ENCODE measurements at regions not wholly inside any gene's neighbourhood (a gene's known extent, or its start where the extent isn't known, plus 50 kb on each side); places are given as distances from the start of the nearest gene placed in this dataset.

GRCh38 chr4:123233136-123233768 is 163.3 kb upstream of the SPRY1 start:
- H3K27ac ChIP-seq, result no peak overlapping the region
- H3K9ac ChIP-seq, result no peak overlapping the region
- TF ChIP-seq EZH2phosphoT487 (IDR thresholded peaks at IDR 0.05) (no peak), CTCF (IDR thresholded peaks at IDR 0.05) (no peak), EZH2 (IDR thresholded peaks at IDR 0.05) (no peak)
- no peak overlapping the region for H3K4me3 Mint-ChIP-seq
- H3F3A ChIP-seq (ENCODE audit: low read depth), result no peaks in the 10 kb centered on the region
- no peaks in the 10 kb centered on the region for H3K9me3 ChIP-seq (ENCODE audit: low read depth)
- H4K20me1 ChIP-seq (ENCODE audit: low read depth), result no peaks in the 10 kb centered on the region
- H3K27ac Mint-ChIP-seq, result no peak overlapping the region
- no peaks in the 10 kb centered on the region for H3K27me3 ChIP-seq
- H3K4me1 ChIP-seq, result peaks cover 16% of the 10 kb centered on the region
- H3K27me3 Mint-ChIP-seq (ENCODE audit: insufficient read depth, low read depth), result no peaks in the 10 kb centered on the region
- H3K9me3 Mint-ChIP-seq, result no peaks in the 10 kb centered on the region
- no peaks in the 10 kb centered on the region for H3K79me2 ChIP-seq (ENCODE audit: low read depth)
- no peak overlapping the region for H3K4me2 ChIP-seq
- no peaks in the 10 kb centered on the region for H3K36me3 ChIP-seq
- no peak for DNase-seq (ENCODE audit: low spot score)
- peaks cover 7% of the 10 kb centered on the region for H3K36me3 Mint-ChIP-seq
- peaks cover 9% of the 10 kb centered on the region for H3K4me1 Mint-ChIP-seq
- no peak overlapping the region for H3K4me3 ChIP-seq
- no peak overlapping the region for H2AFZ ChIP-seq (replicated peaks)

- no peak overlapping the region for H3K27ac ChIP-seq
These were observed 161.6 kb upstream of the SPRY1 start for GRCh38 chr4:123234955-123235354.

GRCh38 chr4:123235431-123235830 is 161.2 kb upstream of the SPRY1 start:
- Histone ChIP-seq H3K79me2 (ENCODE audit: low read depth) (no peaks in the 10 kb centered on the region), H3K27ac (no peak overlapping the region), H3K4me1 (peaks cover 16% of the 10 kb centered on the region), H4K20me1 (ENCODE audit: low read depth) (no peaks in the 10 kb centered on the region), H3K4me2 (no peak overlapping the region), H3K4me3 (no peak overlapping the region), H2AFZ (replicated peaks) (no peak overlapping the region), H3K36me3 (no peaks in the 10 kb centered on the region), H3K9me3 (ENCODE audit: low read depth) (no peaks in the 10 kb centered on the region), H3F3A (ENCODE audit: low read depth) (no peaks in the 10 kb centered on the region), H3K9ac (no peak overlapping the region), H3K27me3 (no peaks in the 10 kb centered on the region)
- Mint-ChIP-seq H3K4me1 (peaks cover 9% of the 10 kb centered on the region), H3K27me3 (ENCODE audit: insufficient read depth, low read depth) (no peaks in the 10 kb centered on the region), H3K36me3 (peaks cover 13% of the 10 kb centered on the region), H3K27ac (no peak overlapping the region), H3K4me3 (no peak overlapping the region), H3K9me3 (peaks cover 9% of the 10 kb centered on the region)
- TF ChIP-seq CTCF (IDR thresholded peaks at IDR 0.05) (no peak), EZH2 (IDR thresholded peaks at IDR 0.05) (no peak), EZH2phosphoT487 (IDR thresholded peaks at IDR 0.05) (no peak)
- DNase-seq (ENCODE audit: low spot score), result no peak

More at GRCh38 chr4:123234955-123235354, 161.6 kb upstream of the SPRY1 start:
- Histone ChIP-seq H3K36me3 (no peaks in the 10 kb centered on the region), H4K20me1 (ENCODE audit: low read depth) (no peaks in the 10 kb centered on the region), H3K27me3 (no peaks in the 10 kb centered on the region), H3K9me3 (ENCODE audit: low read depth) (no peaks in the 10 kb centered on the region), H3K4me2 (no peak overlapping the region), H2AFZ (replicated peaks) (no peak overlapping the region), H3K79me2 (ENCODE audit: low read depth) (no peaks in the 10 kb centered on the region), H3K9ac (no peak overlapping the region), H3K4me1 (peaks cover 16% of the 10 kb centered on the region), H3F3A (ENCODE audit: low read depth) (no peaks in the 10 kb centered on the region), H3K4me3 (no peak overlapping the region)
- no peak overlapping the region for H3K4me3 Mint-ChIP-seq
- H3K36me3 Mint-ChIP-seq, result peaks cover 12% of the 10 kb centered on the region
- no peaks in the 10 kb centered on the region for H3K27me3 Mint-ChIP-seq (ENCODE audit: insufficient read depth, low read depth)
- no peak for DNase-seq (ENCODE audit: low spot score)
- peaks cover 9% of the 10 kb centered on the region for H3K4me1 Mint-ChIP-seq
- no peak overlapping the region for H3K27ac Mint-ChIP-seq
- H3K9me3 Mint-ChIP-seq, result peaks cover 5% of the 10 kb centered on the region
- TF ChIP-seq EZH2 (IDR thresholded peaks at IDR 0.05), result no peak
- TF ChIP-seq CTCF (IDR thresholded peaks at IDR 0.05), result no peak
- TF ChIP-seq EZH2phosphoT487 (IDR thresholded peaks at IDR 0.05), result no peak

Data from neural progenitor cell (in vitro differentiated cells).